GM18502 (cell line): ENCODE measurements at regions not wholly inside any gene's neighbourhood (a gene's known extent, or its start where the extent isn't known, plus 50 kb on each side); places are given as distances from the start of the nearest gene placed in this dataset.

Experiments used
- ATAC-seq: cut with Tn5 transposase; IDR thresholded peaks from one replicate; pipeline ENCODE4 v1.9.1; 2021; ENCODE audit warnings: mild to moderate bottlenecking; ENCODE audit not compliant: unreplicated experiment, poor library complexity

DNA sequence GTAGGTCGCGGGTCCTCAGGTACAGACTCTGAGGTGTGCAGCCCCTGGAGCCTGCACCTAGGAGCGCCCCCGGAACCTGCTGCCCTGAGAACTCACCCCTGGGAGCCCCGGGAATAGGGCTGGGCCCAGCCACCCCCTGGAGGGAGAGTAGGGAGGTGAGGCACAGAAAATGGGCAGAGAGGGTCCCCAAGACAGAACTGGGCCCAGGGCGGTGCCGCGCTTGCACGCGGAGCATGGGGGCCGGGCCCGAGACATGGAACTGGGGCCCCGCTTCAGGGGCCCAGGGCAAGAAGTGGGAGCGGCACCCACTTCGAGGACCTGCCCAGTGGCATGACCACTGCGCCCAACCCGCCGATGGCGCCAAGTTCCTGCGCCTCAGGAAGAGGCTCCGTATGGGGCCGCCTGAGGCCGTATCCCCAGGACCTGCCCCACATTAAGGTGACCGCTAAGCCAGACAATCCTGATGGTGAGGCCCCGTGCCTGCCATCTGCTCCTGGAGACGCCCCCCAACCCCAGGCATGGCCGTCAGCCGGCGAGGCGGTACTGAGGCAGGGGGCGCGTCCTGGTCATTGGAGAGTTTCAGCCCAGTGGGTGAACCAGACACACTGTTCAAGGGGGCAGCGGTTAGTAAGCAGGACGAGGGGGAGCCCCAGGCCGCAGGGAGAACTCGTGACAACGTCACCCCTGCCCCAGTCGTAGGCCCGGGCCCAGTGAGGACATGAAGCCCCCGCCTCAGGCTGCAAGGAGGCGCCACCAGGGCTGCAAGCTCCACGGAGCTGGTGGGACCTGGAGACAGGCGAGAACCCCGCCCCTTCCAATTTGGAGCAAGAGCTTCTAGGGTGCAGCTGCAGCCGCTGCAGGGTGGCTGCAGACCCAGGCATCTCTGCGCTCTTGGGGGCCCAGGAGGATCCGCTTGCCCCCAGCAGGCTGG, 89.5 kb upstream of the PUM3 start:
- no peak for ATAC-seq

DNA sequence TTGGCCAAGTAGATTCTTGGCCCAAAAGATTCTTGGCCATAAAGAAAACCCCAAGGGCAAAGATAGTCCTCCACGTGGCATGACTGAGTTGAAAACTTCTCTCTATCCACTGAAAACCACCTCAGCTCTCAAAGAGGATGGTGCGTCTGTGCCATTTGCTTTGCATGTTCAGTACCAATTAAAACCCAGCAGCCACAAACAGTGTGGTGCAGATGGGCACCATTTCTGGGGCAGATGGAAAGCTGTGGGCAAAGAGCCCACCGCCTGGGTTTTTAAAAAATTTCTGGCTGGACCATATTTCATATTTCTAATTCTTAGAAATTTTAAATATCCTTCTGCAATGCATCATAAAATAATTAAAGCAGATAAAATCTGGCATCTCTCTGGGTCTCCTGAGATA, 84.5 kb upstream of the PUM3 start:
- ATAC-seq: no peak

DNA sequence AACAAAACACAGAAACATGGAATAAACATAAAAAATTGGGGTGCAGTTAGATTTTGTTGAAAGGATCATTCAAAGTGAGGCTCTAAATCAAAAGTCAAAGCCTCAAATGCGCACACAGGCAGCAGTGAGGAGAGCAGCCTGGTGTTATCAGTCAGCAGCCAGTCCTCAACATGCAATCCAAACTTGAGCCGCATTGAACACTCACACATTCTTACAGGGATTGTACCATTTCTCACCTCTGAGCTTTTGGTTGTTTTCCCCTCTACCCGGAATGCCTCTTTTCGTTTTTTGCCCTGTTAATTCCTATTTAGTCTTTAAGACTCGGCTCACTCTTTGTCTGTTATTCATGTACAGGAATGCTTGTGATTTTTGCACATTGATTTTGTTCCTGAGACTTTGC, 81.1 kb upstream of the PUM3 start:
- no peak for ATAC-seq

DNA sequence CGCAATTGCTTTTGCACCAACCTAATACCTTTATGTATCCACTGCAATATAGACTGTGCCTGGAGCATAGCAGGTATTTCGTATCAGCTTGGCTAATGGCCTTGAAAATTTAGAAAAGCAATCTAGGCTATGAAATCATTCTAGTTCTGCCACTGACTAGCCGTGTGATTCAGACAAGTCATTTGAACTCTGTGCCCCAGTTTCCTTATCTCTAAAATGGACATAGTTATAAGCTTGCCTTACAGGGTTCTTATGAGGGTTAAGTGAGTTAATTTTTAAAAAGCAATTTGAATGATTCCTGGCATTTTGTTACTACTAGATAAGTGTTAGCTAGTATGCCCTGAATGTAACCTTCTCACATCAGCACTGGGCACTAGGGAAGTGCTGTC, 80.5 kb upstream of the PUM3 start:
- no peak for ATAC-seq

DNA sequence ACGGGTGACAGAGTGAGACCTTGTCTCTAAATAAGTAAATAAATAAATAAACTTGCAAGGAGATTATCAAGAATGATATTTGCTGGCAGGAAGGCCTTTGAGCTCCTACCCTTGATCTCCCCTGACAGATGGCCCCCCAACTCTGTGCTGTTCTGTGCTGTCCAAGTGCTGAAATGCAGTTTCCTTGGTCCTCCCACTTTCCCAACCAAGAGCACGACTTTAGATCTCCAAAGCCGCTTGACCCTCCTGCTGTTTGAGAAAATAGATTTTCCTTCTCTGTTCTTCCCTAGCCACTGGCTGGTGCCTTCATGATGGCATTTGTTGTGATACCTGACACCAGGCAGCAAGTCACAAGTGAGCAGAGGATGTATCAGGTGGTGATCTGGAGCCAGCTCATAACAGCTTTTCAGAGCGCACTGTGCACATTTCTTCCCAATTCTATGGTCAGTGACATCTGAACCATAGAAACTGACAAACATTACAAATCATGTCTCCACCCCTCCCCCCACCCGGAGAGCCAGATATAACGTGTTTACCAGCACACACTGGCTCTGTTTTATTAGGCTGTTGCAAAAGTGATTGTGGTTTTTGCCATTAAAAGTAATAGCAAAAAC, 80.0 kb upstream of the PUM3 start:
- no peak for ATAC-seq

DNA sequence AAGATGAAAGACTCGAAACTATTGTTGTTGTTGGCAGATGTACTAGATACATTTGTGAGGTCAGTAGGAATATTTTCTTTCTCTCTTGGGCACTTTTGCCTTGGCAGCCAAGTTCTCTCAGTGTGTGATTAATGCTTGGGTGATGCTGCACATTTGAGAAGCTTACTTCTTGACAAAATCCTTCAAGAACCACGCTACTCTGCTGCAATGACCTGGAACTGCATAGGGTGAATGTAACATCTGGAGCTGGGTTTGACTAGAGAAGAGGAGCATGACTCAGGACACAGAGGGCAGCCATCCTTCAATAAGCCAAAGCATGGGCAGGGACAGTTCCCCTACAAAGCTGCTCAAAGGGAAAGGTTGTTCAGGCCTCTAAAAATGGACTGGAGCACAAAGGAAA, 75.5 kb upstream of the PUM3 start:
- no peak for ATAC-seq

DNA sequence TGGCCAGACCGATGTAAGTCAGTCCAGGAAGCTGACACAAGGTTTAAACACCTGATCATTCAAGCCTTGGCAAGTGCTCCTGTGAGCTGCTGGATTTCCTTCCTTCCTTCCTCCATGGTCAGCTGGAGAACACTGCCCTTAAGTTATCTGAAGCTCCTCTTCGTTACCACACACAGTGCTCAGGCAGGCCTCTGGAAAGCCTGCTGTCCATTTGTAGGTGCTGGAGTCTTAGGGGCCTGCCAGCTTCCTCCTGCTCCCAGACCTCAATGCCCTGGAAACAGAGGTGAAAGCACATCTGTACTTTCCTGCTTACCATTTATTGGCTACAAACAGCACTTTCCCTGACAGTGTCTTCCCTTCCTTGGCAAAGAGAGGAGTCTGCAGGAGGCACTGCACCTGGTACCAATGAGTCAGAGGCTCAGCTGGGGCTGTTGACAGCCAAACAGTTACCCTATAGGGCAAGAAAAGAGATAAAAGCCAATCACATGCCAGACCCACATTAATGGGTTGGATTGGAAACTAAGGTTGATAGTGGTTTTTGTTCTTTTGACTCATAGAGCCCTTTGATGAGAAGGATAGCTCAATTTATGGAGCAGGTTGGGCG, 72.6 kb upstream of the PUM3 start:
- no peak for ATAC-seq

DNA sequence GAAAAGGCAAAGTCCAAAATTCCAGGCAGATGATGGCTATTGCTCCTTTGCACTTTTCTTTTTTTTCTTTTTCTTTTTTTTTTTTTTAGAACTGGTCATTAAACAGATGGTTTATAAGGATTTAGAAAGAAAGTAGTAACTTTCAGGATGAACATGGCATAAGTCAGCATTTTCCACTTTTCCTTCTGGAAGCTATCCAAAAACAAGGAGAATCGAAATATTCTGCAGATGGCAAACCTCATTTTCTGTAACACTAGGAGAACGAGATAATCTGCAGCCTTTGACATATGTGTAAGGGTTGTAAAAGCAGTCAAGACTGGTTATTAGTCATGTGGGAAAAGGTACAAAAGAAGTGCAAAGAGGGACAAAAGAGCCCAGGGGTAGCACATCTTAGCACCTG, 69.1 kb upstream of the PUM3 start:
- no peak for ATAC-seq

DNA sequence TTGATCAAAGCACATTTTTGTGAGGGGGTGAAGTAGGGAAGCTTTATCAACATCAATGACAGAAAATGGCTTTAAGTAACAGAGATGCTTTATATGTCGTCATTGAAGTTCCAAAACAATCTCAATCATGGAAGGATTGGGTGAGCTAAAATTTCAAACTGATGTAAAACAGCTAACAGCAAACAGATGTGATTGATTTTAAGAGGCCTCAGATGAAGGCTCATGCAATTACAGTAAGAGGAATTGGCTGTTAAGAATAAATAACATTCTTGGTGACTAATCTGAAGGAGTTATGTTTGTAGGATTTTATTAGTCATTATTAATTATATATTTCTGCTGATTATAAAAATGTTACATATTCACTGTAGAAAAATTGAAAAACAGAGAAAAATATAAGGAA, 63.5 kb upstream of the PUM3 start:
- ATAC-seq: no peak

DNA sequence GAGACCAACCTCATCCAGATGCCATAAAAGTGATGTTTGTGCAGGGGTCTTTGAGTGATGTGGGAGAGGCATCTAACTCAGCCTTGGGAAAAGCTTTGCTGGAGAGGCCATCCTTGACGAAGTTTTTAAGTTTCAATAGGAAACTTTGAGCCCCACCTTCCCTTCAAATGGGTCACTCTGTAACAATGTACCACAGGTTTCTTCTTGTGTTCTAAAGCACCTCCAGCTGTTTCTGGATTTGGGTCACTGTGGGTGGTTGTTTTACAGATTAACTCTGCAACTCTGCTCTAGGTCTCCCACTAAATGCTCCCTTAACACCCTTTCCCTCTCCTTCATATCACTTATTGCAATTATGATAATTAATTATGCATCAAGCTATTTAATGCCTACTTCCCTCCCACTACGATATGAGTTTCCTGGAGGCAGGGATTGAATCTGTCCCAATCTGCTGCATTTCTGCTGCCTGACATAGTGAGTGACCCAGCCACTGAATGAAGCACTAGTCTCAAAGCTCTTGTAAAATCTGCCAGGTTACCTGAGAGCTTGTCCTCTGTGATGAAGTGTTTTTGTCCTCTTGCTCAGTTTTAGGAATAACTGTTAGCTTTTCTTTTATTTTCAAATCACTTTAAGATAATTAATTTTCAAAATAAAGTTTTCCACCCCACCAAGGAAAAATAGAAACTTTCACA, 60.5 kb upstream of the PUM3 start:
- no peak for ATAC-seq
